COLO668 (cell line): ENCODE measurements at regions not wholly inside any gene's neighbourhood (a gene's known extent, or its start where the extent isn't known, plus 50 kb on each side); places are given as distances from the start of the nearest gene placed in this dataset.

ENCODE experiments used
- DNase-seq: peaks from one replicate; lab custom pipeline; 2025; ENCODE audit not compliant: unreplicated experiment; lab: John Stamatoyannopoulos, UW

- no peak for DNase-seq
Measured at GRCh38 chr6:109918227-109918626, 59.9 kb upstream of the GPR6 start.

GRCh38 chr6:109920911-109921310 lies 57.2 kb upstream of the GPR6 start:
- no peak for DNase-seq

- no peak for DNase-seq
Measured at GRCh38 chr6:109922851-109923250, 55.3 kb upstream of the GPR6 start.

- DNase-seq, result no peak
Measured at GRCh38 chr6:109925075-109925474, 53.0 kb upstream of the GPR6 start.

GRCh38 chr6:109927052-109927451 lies 51.1 kb upstream of the GPR6 start:
- DNase-seq, result no peak
